22Rv1 (cell line): ENCODE measurements at regions not wholly inside any gene's neighbourhood (a gene's known extent, or its start where the extent isn't known, plus 50 kb on each side); places are given as distances from the start of the nearest gene placed in this dataset.

Experiments
- CTCF ChIP-seq: fragments of 450-650 bp; IDR thresholded peaks from 2 replicates; pipeline ENCODE4 v1.5.1; 2017; ENCODE audit warnings: mild to moderate bottlenecking
- ZFX ChIP-seq: fragments of 450-650 bp; IDR thresholded peaks from 2 replicates; pipeline ENCODE4 v1.6.1; 2017; ENCODE audit warnings: antibody characterized with exemption, borderline replicate concordance

- TF ChIP-seq CTCF (no peak), ZFX (no peak)
Measured at GRCh38 chr2:215668378-215668775, 232.5 kb upstream of the FN1 start.
